Keratinocyte (primary cell): ENCODE measurements at regions not wholly inside any gene's neighbourhood (a gene's known extent, or its start where the extent isn't known, plus 50 kb on each side); places are given as distances from the start of the nearest gene placed in this dataset.
"Not testable (repeated sequence)": the region's sequence is repeated elsewhere in the genome, so short reads cannot be mapped to it uniquely, and the experiment has no call there.

Experiments
- EZH2 ChIP-seq: IDR thresholded peaks from one replicate; pipeline ENCODE4 v1.6.1; 2012; ENCODE audit warnings: inconsistent platforms, mild to moderate bottlenecking, low read length, moderate library complexity
- TF ChIP-seq, protein P1 (sequence below), 3 experiments: IDR thresholded peaks in 1 of 3; conservative IDR thresholded peaks in 1 of 3; optimal IDR thresholded peaks in 1 of 3; 2 replicates in 2 of 3; 3 replicates in 1 of 3; pipeline versions ENCODE3 to v1.5.1; 2011; ENCODE audit warnings: low read length in 3 of 3, mild to moderate bottlenecking in 3 of 3, moderate library complexity in 2 of 3, control low read depth in 1 of 3, inconsistent platforms in 1 of 3; ENCODE audit not compliant: insufficient read depth in 2 of 3; ENCODE audit errors: extremely low read depth in 1 of 3

DNA sequence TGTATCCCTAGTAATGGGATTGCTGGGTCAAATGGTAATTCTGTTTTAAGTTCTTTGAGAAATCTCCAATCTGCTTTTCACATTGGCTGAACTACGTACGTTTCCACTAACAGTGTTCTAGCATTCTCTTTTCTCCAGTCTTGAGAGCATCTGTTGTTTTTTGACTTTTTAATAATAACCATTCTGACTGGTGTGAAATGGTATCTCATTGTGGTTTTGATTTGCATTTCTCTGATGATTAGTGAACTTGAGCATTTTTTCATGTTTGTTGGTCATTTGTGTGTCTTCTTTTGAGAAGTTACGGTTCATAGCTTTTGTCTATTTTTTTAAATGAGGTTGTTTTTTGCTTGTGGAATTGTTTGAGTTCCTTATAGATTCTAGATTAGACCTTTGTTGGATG, 72.5 kb upstream of the BCL6 start:
- not testable (repeated sequence) for TF ChIP-seq EZH2
- TF ChIP-seq, protein P1, sequence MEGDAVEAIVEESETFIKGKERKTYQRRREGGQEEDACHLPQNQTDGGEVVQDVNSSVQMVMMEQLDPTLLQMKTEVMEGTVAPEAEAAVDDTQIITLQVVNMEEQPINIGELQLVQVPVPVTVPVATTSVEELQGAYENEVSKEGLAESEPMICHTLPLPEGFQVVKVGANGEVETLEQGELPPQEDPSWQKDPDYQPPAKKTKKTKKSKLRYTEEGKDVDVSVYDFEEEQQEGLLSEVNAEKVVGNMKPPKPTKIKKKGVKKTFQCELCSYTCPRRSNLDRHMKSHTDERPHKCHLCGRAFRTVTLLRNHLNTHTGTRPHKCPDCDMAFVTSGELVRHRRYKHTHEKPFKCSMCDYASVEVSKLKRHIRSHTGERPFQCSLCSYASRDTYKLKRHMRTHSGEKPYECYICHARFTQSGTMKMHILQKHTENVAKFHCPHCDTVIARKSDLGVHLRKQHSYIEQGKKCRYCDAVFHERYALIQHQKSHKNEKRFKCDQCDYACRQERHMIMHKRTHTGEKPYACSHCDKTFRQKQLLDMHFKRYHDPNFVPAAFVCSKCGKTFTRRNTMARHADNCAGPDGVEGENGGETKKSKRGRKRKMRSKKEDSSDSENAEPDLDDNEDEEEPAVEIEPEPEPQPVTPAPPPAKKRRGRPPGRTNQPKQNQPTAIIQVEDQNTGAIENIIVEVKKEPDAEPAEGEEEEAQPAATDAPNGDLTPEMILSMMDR (optimal IDR thresholded peaks at IDR 0.05 in 1 of 3, IDR thresholded peaks at IDR 0.05 in 1 of 3, conservative IDR thresholded peaks at IDR 0.05 in 1 of 3; ENCODE audit: extremely low read depth in 1 of 3, insufficient read depth in 2 of 3, low read length in 3 of 3) = not testable (repeated sequence)
